C4-2B (cell line): ENCODE measurements at regions not wholly inside any gene's neighbourhood (a gene's known extent, or its start where the extent isn't known, plus 50 kb on each side); places are given as distances from the start of the nearest gene placed in this dataset.

Experiments used
- CTCF ChIP-seq: fragments of 450-650 bp; conservative IDR thresholded peaks from 2 replicates; pipeline ENCODE4 v1.5.1; 2017; ENCODE audit warnings: mild to moderate bottlenecking
- ZFX ChIP-seq: fragments of 450-650 bp; IDR thresholded peaks from 2 replicates; pipeline ENCODE4 v1.6.1; 2017

GRCh38 chr2:181224866-181225265, 232.3 kb upstream of the ITGA4 start:
- TF ChIP-seq CTCF (no peak), ZFX (no peak)
